HT-29 (cell line): ENCODE measurements at regions not wholly inside any gene's neighbourhood (a gene's known extent, or its start where the extent isn't known, plus 50 kb on each side); places are given as distances from the start of the nearest gene placed in this dataset.
"Not testable (repeated sequence)": the region's sequence is repeated elsewhere in the genome, so short reads cannot be mapped to it uniquely, and the experiment has no call there.

Experiments used
- DNase-seq: peaks from one replicate; pipeline ENCODE4 v3.0.0-alpha.2; 2015; ENCODE audit warnings: low spot score

GRCh38 chr4:167826281-167826680, 266.1 kb upstream of the ANXA10 start:
- DNase-seq, result no peak

GRCh38 chr4:167831855-167832254, 260.5 kb upstream of the ANXA10 start:
- no peak for DNase-seq

- DNase-seq, result no peak
Observed at GRCh38 chr4:167838686-167839085, 253.7 kb upstream of the ANXA10 start.

- no peak for DNase-seq
Observed at GRCh38 chr4:167842487-167842886, 249.8 kb upstream of the ANXA10 start.

GRCh38 chr4:167854881-167855280, 237.5 kb upstream of the ANXA10 start:
- DNase-seq, result no peak

GRCh38 chr4:167858127-167858526, 234.2 kb upstream of the ANXA10 start:
- DNase-seq, result not testable (repeated sequence)

- DNase-seq, result no peak
Observed at GRCh38 chr4:167867191-167867590, 225.1 kb upstream of the ANXA10 start.

GRCh38 chr4:167868163-167868562, 224.2 kb upstream of the ANXA10 start:
- no peak for DNase-seq

- no peak for DNase-seq
Observed at GRCh38 chr4:167873496-167873895, 218.8 kb upstream of the ANXA10 start.

- not testable (repeated sequence) for DNase-seq
Observed at GRCh38 chr4:167876091-167876490, 216.2 kb upstream of the ANXA10 start.

GRCh38 chr4:167877826-167878225, 214.5 kb upstream of the ANXA10 start:
- not testable (repeated sequence) for DNase-seq

- DNase-seq, result peak; percentile 5
Observed at GRCh38 chr4:167883266-167883665, 209.1 kb upstream of the ANXA10 start.

GRCh38 chr4:167885071-167885470, 207.3 kb upstream of the ANXA10 start:
- no peak for DNase-seq

- no peak for DNase-seq
Observed at GRCh38 chr4:167885872-167886271, 206.5 kb upstream of the ANXA10 start.

GRCh38 chr4:167887726-167888125, 204.6 kb upstream of the ANXA10 start:
- no peak for DNase-seq

GRCh38 chr4:167890226-167890625, 202.1 kb upstream of the ANXA10 start:
- DNase-seq, result no peak

GRCh38 chr4:167893531-167893930, 198.8 kb upstream of the ANXA10 start:
- no peak for DNase-seq

GRCh38 chr4:167896260-167896659, 196.1 kb upstream of the ANXA10 start:
- DNase-seq, result peak; percentile 31

- peak; percentile 81 for DNase-seq
Observed at GRCh38 chr4:167897116-167897515, 195.2 kb upstream of the ANXA10 start.

- DNase-seq, result peak; percentile 16
Observed at GRCh38 chr4:167903291-167903721, 189.0 kb upstream of the ANXA10 start.

- DNase-seq, result no peak
Observed at GRCh38 chr4:167906851-167907250, 185.5 kb upstream of the ANXA10 start.

- no peak for DNase-seq
Observed at GRCh38 chr4:167908816-167909215, 183.5 kb upstream of the ANXA10 start.

GRCh38 chr4:167912535-167912934, 179.8 kb upstream of the ANXA10 start:
- DNase-seq, result not testable (repeated sequence)

- no peak for DNase-seq
Observed at GRCh38 chr4:167918077-167918476, 174.3 kb upstream of the ANXA10 start.
